ENCODE measurements at regions not wholly inside any gene's neighbourhood (a gene's known extent, or its start where the extent isn't known, plus 50 kb on each side); places are given as distances from the start of the nearest gene placed in this dataset.

- TF ChIP-seq POLR2A (IDR thresholded peaks at IDR 0.05), result no peak
- TF ChIP-seq CTCF (IDR thresholded peaks at IDR 0.05), result no peak
- no peak for TF ChIP-seq POLR2AphosphoS5 (IDR thresholded peaks at IDR 0.05)
Observed at GRCh38 chr9:115964710-115965347, 188.8 kb upstream of the PAPPA start.
